ENCODE measurements at regions not wholly inside any gene's neighbourhood (a gene's known extent, or its start where the extent isn't known, plus 50 kb on each side); places are given as distances from the start of the nearest gene placed in this dataset.

DNA sequence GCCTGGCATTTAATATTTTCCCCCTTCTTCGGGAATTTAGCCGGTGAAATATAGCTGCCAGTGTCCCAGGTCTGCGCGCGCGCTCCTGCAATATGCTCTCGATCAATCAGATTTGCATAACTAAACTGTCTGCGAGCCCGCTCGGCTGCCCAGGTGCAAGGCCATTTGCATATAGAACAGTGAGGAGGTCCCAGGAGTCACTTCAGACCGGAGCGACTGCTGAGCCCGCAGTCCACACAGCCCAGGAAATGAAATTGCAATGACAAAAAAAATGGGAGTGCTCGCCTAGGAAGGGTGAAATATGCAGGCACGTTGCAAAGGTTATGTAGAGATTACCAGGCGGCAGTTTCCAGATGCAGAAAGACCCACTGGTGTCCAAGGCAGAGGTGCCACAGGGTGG is 228.5 kb downstream of the VRK1 start:
- H2AK5ac ChIP-seq (ENCODE audit: low read depth, low read length) = no peak overlapping the region
- intact Hi-C loops (cut with micrococcal nuclease) (no loop called here), in situ Hi-C loops (cut with MboI; ENCODE audit: low sequenced_read_pairs) (no loop called here), dilution Hi-C loops (cut with HindIII; ENCODE audit: low sequenced_read_pairs, unreplicated experiment) (no loop called here)
- H4K91ac ChIP-seq (ENCODE audit: insufficient read depth, low read depth, low read length) = no peak overlapping the region
- no peak overlapping the region for H2BK5ac ChIP-seq (ENCODE audit: low read depth, low read length, poor library complexity, severe bottlenecking)
- 24% methylated on average over 8 of the region's 16 CpGs; no CpG with 5 or more reads in 1 of the 2 experiments for WGBS, 2 experiments (ENCODE audit: extremely low coverage in 2 of 2, insufficient read length in 1 of 2)
- H2BK15ac ChIP-seq (ENCODE audit: low read depth, low read length) = no peak overlapping the region
- H4K20me1 ChIP-seq (ENCODE audit: insufficient read depth, low read length) = no peaks in the 10 kb centered on the region
- ChIA-PET CTCF (no interaction called here), POLR2A (ENCODE audit: unreplicated experiment) (interaction anchor here (0.6 kb wide), 1 partner anchor 8 kb away, joined by 3 read pairs; no protein-coding TSS in a partner anchor)
- no peak for DNase-seq
- H4K5ac ChIP-seq (ENCODE audit: low read depth, low read length) = no peak overlapping the region
- no peaks in the 10 kb centered on the region for H3K9me1 ChIP-seq (ENCODE audit: insufficient read depth, low read length)
- H3K23ac ChIP-seq (ENCODE audit: low read depth, low read length) = no peak overlapping the region
- H2AK9ac ChIP-seq (replicated peaks; ENCODE audit: low read depth, low read length, poor library complexity) = no peak overlapping the region
- H2AFZ ChIP-seq (replicated peaks; ENCODE audit: low read length, poor library complexity) = no peak overlapping the region
- H3K56ac ChIP-seq (ENCODE audit: extremely low read depth, insufficient read depth, low read length) = no peak overlapping the region
- no peaks in the 10 kb centered on the region for H3K36me3 ChIP-seq (ENCODE audit: control insufficient read depth, insufficient read depth, low read length)
- no peaks in the 10 kb centered on the region for H3K4me1 ChIP-seq (ENCODE audit: control insufficient read depth, insufficient read depth, low read length)
- TF ChIP-seq MXI1 (IDR thresholded peaks at IDR 0.05; ENCODE audit: borderline replicate concordance, low read depth, low read length) (no peak), MAFK (IDR thresholded peaks at IDR 0.05; ENCODE audit: low read depth, low read length) (no peak), CHD1 (IDR thresholded peaks at IDR 0.05; ENCODE audit: low read depth, low read length) (no peak), RFX5 (IDR thresholded peaks at IDR 0.05; ENCODE audit: low read depth, low read length) (no peak), MAZ (IDR thresholded peaks at IDR 0.05; ENCODE audit: borderline replicate concordance, low read depth, low read length) (no peak), CEBPB (IDR thresholded peaks at IDR 0.05; ENCODE audit: low read depth, low read length) (no peak), FOS (IDR thresholded peaks at IDR 0.05; ENCODE audit: low read depth, low read length) (no peak), ELK1 (IDR thresholded peaks at IDR 0.05; ENCODE audit: borderline replicate concordance, low read depth, low read length) (no peak), BHLHE40 (IDR thresholded peaks at IDR 0.05; ENCODE audit: low read depth, low read length) (no peak), SMC3 (IDR thresholded peaks at IDR 0.05; ENCODE audit: low read depth, low read length) (no peak), POLR2A (IDR thresholded peaks at IDR 0.05; ENCODE audit: low read depth, low read length) (no peak), NFE2L2 (IDR thresholded peaks at IDR 0.05; ENCODE audit: low read depth, low read length) (no peak), RAD21 (IDR thresholded peaks at IDR 0.05; ENCODE audit: low read length) (no peak), RCOR1 (IDR thresholded peaks at IDR 0.05; ENCODE audit: insufficient replicate concordance, low read length) (no peak)
- TF ChIP-seq, protein P1, sequence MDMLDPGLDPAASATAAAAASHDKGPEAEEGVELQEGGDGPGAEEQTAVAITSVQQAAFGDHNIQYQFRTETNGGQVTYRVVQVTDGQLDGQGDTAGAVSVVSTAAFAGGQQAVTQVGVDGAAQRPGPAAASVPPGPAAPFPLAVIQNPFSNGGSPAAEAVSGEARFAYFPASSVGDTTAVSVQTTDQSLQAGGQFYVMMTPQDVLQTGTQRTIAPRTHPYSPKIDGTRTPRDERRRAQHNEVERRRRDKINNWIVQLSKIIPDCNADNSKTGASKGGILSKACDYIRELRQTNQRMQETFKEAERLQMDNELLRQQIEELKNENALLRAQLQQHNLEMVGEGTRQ (IDR thresholded peaks at IDR 0.05; ENCODE audit: low read depth, low read length) = no peak
- TF ChIP-seq, protein P2, sequence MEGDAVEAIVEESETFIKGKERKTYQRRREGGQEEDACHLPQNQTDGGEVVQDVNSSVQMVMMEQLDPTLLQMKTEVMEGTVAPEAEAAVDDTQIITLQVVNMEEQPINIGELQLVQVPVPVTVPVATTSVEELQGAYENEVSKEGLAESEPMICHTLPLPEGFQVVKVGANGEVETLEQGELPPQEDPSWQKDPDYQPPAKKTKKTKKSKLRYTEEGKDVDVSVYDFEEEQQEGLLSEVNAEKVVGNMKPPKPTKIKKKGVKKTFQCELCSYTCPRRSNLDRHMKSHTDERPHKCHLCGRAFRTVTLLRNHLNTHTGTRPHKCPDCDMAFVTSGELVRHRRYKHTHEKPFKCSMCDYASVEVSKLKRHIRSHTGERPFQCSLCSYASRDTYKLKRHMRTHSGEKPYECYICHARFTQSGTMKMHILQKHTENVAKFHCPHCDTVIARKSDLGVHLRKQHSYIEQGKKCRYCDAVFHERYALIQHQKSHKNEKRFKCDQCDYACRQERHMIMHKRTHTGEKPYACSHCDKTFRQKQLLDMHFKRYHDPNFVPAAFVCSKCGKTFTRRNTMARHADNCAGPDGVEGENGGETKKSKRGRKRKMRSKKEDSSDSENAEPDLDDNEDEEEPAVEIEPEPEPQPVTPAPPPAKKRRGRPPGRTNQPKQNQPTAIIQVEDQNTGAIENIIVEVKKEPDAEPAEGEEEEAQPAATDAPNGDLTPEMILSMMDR (conservative IDR thresholded peaks at IDR 0.05; ENCODE audit: low read depth, low read length) = no peak
- no peak overlapping the region for H2BK120ac ChIP-seq (ENCODE audit: low read depth, low read length)
- no peak for ATAC-seq (ENCODE audit: low read depth)
- H3K9ac ChIP-seq (ENCODE audit: low read depth, low read length) = no peak overlapping the region
- no peak overlapping the region for H3K27ac ChIP-seq (ENCODE audit: insufficient read depth, low read length)
- H3K9me3 ChIP-seq (ENCODE audit: control insufficient read depth, insufficient read depth, low read length) = peaks cover 44% of the 10 kb centered on the region
- no peak overlapping the region for H3K4ac ChIP-seq (ENCODE audit: low read depth, low read length)
- H3K4me3 ChIP-seq (ENCODE audit: insufficient read depth, low read depth, low read length) = no peak overlapping the region
- H3K14ac ChIP-seq (replicated peaks; ENCODE audit: low read depth, low read length) = no peak overlapping the region
- H2BK20ac ChIP-seq (ENCODE audit: low read depth, low read length) = no peak overlapping the region
- no peaks in the 10 kb centered on the region for H3K27me3 ChIP-seq (ENCODE audit: control insufficient read depth, insufficient read depth, low read length)
- H3K18ac ChIP-seq (ENCODE audit: low read depth, low read length) = no peak overlapping the region
- no TSS peak for BruUV-seq (replicated peaks)
- H4K8ac ChIP-seq (ENCODE audit: low read depth in 2 of 2, low read length in 2 of 2) = no peak overlapping the region
- H3K79me1 ChIP-seq (ENCODE audit: low read depth in 1 of 2, low read length in 2 of 2) = no peaks in the 10 kb centered on the region
- H3K4me2 ChIP-seq (ENCODE audit: low read depth, low read length) = no peak overlapping the region

All from IMR-90 (cell line).